ENCODE measurements at regions not wholly inside any gene's neighbourhood (a gene's known extent, or its start where the extent isn't known, plus 50 kb on each side); places are given as distances from the start of the nearest gene placed in this dataset.

DNA sequence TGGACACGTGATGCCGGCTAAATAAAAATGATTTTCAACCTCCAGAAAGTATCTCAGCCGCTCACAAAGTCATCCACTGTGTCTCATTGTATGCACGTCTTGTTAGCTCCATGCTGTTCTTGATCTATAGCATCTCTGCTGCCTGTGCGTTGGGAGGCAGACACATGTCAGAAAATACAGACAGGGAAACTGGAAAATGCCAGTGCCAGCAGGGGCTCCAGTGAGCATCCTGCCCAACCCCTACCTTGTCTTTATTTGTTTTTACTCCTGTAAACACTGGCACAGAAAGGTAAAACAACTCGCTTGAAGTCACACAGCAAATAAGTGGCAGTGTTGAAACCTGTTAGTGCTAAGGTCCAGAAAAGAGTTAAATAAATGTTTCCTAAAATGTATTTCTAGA lies 208.1 kb upstream of the ASIC2 start:
- no peak for DNase-seq (ENCODE audit: low read depth)
- no peak overlapping the region for H3K4me3 ChIP-seq (ENCODE audit: low read depth, low read length)
- TF ChIP-seq, protein P1, sequence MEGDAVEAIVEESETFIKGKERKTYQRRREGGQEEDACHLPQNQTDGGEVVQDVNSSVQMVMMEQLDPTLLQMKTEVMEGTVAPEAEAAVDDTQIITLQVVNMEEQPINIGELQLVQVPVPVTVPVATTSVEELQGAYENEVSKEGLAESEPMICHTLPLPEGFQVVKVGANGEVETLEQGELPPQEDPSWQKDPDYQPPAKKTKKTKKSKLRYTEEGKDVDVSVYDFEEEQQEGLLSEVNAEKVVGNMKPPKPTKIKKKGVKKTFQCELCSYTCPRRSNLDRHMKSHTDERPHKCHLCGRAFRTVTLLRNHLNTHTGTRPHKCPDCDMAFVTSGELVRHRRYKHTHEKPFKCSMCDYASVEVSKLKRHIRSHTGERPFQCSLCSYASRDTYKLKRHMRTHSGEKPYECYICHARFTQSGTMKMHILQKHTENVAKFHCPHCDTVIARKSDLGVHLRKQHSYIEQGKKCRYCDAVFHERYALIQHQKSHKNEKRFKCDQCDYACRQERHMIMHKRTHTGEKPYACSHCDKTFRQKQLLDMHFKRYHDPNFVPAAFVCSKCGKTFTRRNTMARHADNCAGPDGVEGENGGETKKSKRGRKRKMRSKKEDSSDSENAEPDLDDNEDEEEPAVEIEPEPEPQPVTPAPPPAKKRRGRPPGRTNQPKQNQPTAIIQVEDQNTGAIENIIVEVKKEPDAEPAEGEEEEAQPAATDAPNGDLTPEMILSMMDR (IDR thresholded peaks at IDR 0.05; ENCODE audit: insufficient read depth, low read depth, low read length, missing control alignments), result no peak

DNA sequence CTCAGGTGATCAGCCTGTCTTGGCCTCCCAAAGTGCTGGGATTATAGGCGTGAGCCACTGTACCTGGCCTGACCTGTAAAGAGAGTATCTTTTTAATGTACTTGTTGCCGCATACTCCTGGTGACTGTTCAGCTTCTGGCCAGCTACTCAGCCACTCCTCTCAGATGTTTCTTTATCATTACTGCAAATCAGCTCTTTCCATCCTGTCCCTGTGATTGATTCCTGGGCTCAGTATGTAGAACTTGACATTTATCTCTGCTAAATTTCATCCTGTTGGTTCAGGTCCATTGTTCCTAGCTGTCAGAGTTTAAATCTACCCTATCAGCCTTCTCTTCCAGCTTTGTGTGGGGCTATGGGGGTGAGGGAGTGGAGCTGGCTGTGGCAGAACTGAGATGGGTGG lies 211.5 kb upstream of the ASIC2 start:
- TF ChIP-seq, protein P1 (IDR thresholded peaks at IDR 0.05; ENCODE audit: insufficient read depth, low read depth, low read length, missing control alignments), result no peak
- no peak for DNase-seq (ENCODE audit: low read depth)
- H3K4me3 ChIP-seq (ENCODE audit: low read depth, low read length), result no peak overlapping the region

DNA sequence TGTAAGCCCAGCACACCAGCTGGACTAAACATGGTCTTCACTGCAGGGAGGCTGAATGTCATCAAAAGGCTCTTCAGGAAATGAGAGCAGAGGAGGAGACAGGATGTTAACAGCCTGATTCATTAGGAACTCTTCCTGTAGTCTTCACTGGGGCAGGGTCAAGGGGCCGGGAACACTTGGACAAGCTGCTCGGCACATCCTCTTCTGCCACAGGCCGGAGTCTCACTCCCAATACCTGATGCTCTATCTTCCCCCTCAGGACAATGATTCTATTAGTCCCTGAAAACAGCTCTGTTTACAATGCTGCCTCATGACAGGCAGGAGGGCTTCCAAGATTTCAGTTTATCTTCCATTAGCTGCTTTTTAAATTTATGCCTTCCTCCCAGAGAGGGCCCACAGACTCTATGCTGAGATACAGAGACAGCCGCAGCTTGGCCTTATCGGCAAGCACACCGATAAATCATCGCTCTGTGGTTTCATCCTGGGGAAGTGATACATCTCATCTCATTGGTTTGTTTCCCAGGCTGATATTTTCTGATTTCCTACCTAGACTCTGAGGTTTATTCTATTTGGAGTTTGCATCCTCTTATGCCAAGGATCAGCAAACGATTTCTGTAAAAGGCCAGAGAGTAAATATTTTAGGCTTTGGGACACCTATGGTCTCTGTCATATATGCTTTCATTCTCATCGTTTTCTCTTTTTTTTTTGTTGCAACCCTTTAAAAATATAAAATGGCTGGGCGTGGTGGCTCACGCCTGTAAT lies 214.0 kb upstream of the ASIC2 start:
- TF ChIP-seq, protein P1 (IDR thresholded peaks at IDR 0.05; ENCODE audit: insufficient read depth, low read depth, low read length, missing control alignments), result no peak
- no peak overlapping the region for H3K4me3 ChIP-seq (ENCODE audit: low read depth, low read length)
- no peak for DNase-seq (ENCODE audit: low read depth)

DNA sequence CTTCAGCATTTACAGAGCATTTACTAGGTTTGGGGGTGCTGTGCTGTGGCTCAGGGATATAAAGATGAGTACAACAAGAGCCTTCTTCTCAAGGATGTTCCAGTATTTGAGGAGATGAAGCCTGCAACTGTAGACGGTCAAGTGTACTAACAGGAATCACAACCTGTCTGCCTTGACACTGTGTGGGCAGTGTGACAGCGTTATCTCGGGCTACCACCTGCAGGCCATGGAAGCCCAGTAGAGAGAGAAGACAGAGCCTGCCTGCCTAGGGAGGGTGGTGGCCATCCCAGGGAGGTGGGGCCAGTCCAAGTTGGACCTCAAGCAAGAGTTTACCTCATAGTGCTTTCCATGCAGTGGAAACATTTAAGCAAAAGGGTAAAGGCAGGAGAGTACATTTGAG lies 215.1 kb upstream of the ASIC2 start:
- no peak overlapping the region for H3K4me3 ChIP-seq (ENCODE audit: low read depth, low read length)
- TF ChIP-seq, protein P1 (IDR thresholded peaks at IDR 0.05; ENCODE audit: insufficient read depth, low read depth, low read length, missing control alignments), result no peak
- no peak for DNase-seq (ENCODE audit: low read depth)

DNA sequence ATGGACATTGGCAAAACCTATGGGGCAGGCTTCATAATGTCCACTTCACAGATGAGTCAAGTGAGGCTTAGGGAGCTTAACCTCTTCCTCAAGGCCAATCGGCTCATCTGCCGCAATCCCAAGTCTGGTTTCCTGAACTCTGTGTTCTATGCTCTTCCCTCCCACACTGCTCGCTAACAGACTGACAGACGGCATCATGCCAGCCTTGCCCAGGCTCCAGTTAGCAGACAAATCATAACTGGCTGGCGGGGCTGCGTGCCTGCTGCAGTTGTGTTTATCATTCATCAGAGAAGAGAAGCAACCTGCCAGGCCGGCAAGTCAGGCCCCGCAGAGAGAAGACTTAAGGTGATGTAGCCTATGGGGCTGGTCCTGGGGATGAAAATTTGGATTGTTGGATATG lies 216.2 kb upstream of the ASIC2 start:
- no peak for DNase-seq (ENCODE audit: low read depth)
- no peak overlapping the region for H3K4me3 ChIP-seq (ENCODE audit: low read depth, low read length)
- TF ChIP-seq, protein P1 (IDR thresholded peaks at IDR 0.05; ENCODE audit: insufficient read depth, low read depth, low read length, missing control alignments), result no peak

DNA sequence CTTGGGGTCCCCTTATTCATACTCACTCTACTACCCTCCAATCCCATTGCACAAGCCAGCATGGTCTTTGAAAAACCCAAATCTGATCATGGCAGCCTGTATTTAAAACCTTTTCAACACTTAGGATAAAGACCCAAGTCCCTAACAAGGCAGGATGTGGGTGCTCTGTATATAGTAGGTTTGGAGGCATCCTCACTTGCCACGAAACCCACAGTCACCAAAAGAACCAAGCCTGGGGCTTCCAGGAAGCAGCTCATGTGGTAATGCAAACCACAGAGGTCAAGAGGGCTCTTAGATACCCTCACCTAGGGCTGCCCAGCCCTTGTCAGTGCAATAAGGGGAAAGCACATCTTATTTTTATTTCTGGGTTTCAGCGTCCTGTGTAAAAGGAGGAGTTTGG lies 218.6 kb upstream of the ASIC2 start:
- TF ChIP-seq, protein P1 (IDR thresholded peaks at IDR 0.05; ENCODE audit: insufficient read depth, low read depth, low read length, missing control alignments), result no peak
- H3K4me3 ChIP-seq (ENCODE audit: low read depth, low read length), result no peak overlapping the region
- DNase-seq (ENCODE audit: low read depth), result peak; percentile 29

DNA sequence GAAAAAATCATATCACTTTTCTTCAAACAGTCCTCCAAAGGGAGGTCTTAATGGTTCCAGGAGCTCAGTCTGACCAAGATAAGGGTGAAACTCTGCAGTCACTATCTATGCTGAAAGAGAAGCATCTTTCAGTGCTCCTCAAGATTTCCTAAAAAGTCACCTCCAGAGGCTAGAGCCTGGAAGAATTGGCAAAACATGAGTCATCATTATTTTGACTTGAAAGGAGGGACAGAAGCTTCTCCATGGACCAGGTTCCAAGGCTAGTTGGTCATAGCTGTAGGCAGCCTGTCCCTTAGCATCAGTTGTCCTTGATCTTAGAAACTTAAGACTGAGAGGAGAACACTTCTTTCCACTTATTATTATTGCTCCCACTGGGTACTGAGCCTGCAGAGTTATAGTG lies 219.0 kb upstream of the ASIC2 start:
- TF ChIP-seq, protein P1 (IDR thresholded peaks at IDR 0.05; ENCODE audit: insufficient read depth, low read depth, low read length, missing control alignments), result no peak
- H3K4me3 ChIP-seq (ENCODE audit: low read depth, low read length), result no peak overlapping the region
- no peak for DNase-seq (ENCODE audit: low read depth)

Data from GM12865 (cell line).